Testis (tissue), 2 donors: ENCODE measurements at regions not wholly inside any gene's neighbourhood (a gene's known extent, or its start where the extent isn't known, plus 50 kb on each side); places are given as distances from the start of the nearest gene placed in this dataset.

Source experiments
- DNase-seq: peaks from one replicate; pipeline ENCODE4 v3.0.0-alpha.2; 2019
- H3K27ac ChIP-seq, 2 donors: fragments of 200-600 bp; sonication (generic); one replicate each; pipeline ENCODE4 v1.5.1; 2019
- H3K27me3 ChIP-seq: fragments of 200-600 bp; sonication (generic); one replicate; pipeline ENCODE4 v1.5.1; 2019
- H3K36me3 ChIP-seq: fragments of 200-600 bp; sonication (generic); one replicate; pipeline ENCODE4 v1.5.1; 2017; ENCODE audit warnings: low read depth; ENCODE audit errors: missing control alignments
- H3K4me1 ChIP-seq: fragments of 200-600 bp; sonication (generic); one replicate; pipeline ENCODE4 v1.5.1; 2019
- H3K4me3 ChIP-seq, 2 donors: fragments of 200-600 bp; sonication (generic); one replicate each; pipeline ENCODE4 v1.5.1; 2017 to 2019
- H3K9me3 ChIP-seq: fragments of 200-600 bp; sonication (generic); one replicate; pipeline ENCODE4 v1.5.1; 2017
- CTCF ChIP-seq, 3 experiments: fragments of 450-650 bp in 2 of 3; fragments of 200-600 bp in 1 of 3; sonication (generic) in 1 of 3; IDR thresholded peaks; one replicate each; pipeline ENCODE4 v1.5.1; 2016 to 2019; ENCODE audit warnings: antibody characterized with exemption in 3 of 3, mild to moderate bottlenecking in 2 of 3, moderate library complexity in 1 of 3
- POLR2A ChIP-seq: fragments of 450-650 bp; IDR thresholded peaks from one replicate; pipeline ENCODE4 v1.6.1; 2017; ENCODE audit warnings: antibody characterized with exemption, mild to moderate bottlenecking, moderate library complexity
- WGBS, 2 donors: methylation state at CpG; one replicate each; pipeline ENCODE4 v1.1.5; 2018; 5-methylcytosine and 5-hydroxymethylcytosine counted together
- intact Hi-C: fragments of 100-400 bp; cut with DNase I; formaldehyde crosslinking; loops from one replicate; pipeline ENCODE4 v1.15.1; 2023; ENCODE audit warnings: low total_unique reads

DNA sequence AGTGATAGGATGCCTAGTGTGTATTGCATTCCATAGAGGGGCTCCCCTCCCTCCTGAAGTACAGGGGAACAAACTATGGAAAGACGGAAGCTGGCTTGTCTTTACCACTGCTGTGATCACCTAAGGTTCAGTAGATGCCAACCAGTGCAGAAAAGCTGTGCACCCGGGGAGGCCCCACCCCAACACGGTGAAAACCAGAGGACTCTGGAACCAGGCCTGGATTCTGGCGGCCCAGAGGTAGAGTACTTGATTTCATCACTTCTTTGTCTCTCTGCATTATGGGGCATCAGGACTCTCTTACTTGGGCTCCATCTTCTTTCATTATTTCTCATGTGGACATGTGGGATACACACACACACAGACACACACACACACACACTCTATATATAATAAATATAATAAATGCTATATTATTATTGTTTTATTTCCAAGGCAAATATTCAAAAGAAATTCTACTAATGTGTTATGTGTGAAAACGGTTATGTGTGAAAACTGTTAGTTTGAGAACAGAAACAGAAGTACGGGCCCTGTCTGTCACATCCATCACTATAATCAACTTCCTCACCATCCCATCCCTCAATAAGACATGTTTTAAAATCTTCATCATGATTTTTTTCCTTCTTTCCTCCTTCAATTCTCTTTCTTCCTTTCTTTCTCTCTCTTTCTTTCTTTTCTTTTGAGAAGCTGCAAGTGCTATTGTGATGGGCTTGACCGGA lies 152.4 kb upstream of the CMC1 start:
- intact Hi-C loops, result no loop called here
- TF ChIP-seq POLR2A (no peak), CTCF (IDR thresholded peaks at IDR 0.05) (no peak)

GRCh38 chr3:28089527-28089897 lies 151.9 kb upstream of the CMC1 start:
- H3K4me1 ChIP-seq, result no peaks in the 10 kb centered on the region
- no peaks in the 10 kb centered on the region for H3K9me3 ChIP-seq
- H3K27ac ChIP-seq, result no peak overlapping the region
- no peaks in the 10 kb centered on the region for H3K36me3 ChIP-seq
- no peak for TF ChIP-seq POLR2A
- TF ChIP-seq CTCF (IDR thresholded peaks at IDR 0.05), result no peak
- no peak overlapping the region for H3K4me3 ChIP-seq
- 88 to 93% methylated on average over 2 of the region's 2 CpGs for WGBS, 2 donors
- intact Hi-C loops, result no loop called here
- no peaks in the 10 kb centered on the region for H3K27me3 ChIP-seq
- DNase-seq, result no peak

More for the DNA sequence above, 152.4 kb upstream of the CMC1 start:
- DNase-seq, result no peak
- H3K36me3 ChIP-seq, result no peaks in the 10 kb centered on the region
- H3K4me3 ChIP-seq, result no peak overlapping the region
- no peaks in the 10 kb centered on the region for H3K27me3 ChIP-seq
- no peak overlapping the region for H3K27ac ChIP-seq
- H3K4me1 ChIP-seq, result no peaks in the 10 kb centered on the region
- 89 to 91% methylated on average over 7 of the region's 7 CpGs for WGBS, 2 donors
- no peaks in the 10 kb centered on the region for H3K9me3 ChIP-seq

DNA sequence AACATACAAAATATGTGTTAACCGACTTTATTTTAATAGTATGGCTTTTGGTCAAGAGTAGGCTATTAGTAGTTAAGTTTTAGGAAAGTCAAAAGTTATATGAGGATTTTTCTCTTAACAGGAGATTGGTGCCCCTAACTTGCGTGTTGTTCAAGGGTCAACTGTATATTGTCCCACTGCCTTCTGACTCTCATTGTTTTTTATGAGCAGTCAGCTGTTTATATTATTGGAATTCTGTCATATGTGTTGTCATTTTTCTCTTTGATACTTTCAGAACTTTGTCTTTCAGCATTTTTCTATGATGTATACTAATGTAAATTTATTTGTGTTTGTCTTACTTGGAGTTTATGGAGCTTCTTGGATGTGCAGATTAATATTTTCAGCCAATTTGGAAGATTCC lies 142.1 kb upstream of the CMC1 start:
- Histone ChIP-seq H3K9me3 (no peaks in the 10 kb centered on the region), H3K27me3 (no peaks in the 10 kb centered on the region), H3K4me3 (no peak overlapping the region), H3K36me3 (no peaks in the 10 kb centered on the region), H3K4me1 (no peaks in the 10 kb centered on the region), H3K27ac (no peak overlapping the region)
- TF ChIP-seq POLR2A (no peak), CTCF (IDR thresholded peaks at IDR 0.05) (no peak)
- DNase-seq, result no peak
- WGBS, 2 donors, result 83 to 90% methylated on average over 2 of the region's 2 CpGs
- intact Hi-C loops, result no loop called here

DNA sequence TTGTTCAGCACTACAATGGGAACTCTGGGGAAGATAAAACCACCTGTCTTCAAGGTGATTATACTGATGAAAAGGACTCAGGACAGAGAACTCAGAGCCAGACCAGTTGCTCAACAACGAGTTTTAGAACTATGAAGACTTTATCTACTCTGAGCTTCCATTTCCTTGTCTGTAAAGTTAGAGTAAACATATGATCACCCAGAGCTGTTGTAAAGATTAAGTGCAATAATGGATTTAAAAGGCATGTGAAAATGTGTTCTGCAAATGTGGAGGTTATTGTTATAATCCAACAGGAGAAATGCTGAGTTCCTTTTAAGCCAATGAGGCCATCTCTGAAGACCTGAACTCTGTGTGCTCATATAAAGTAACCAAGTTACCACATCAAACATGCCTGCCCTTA lies 139.7 kb upstream of the CMC1 start:
- no peak for TF ChIP-seq CTCF (IDR thresholded peaks at IDR 0.05)
- TF ChIP-seq POLR2A, result no peak
- intact Hi-C loops, result no loop called here
- WGBS, 2 donors, result 53 to 76% methylated on average over 1 of the region's 1 CpG

DNA sequence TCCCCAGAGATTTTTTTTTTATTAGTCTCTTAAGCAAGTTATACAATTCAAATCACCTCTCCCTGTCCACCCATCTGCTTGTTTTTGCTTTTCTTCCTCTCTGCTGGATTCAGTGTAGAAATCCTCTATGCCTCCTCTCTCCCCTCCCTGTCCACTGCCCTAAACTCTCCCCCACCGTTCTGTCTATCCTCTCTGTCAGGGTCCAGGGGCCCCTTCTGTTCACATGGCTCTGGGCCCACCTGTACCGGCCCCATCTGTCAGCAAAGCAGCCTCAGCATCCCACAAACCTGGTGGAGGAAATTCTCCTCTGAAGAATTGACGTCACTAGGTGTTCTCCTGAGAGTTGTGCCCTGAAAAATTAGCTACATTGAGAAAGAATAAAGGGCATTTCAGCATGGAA lies 137.6 kb upstream of the CMC1 start:
- H3K4me3 ChIP-seq, result no peak overlapping the region

More for the DNA sequence above, 139.7 kb upstream of the CMC1 start:
- no peak for DNase-seq
- no peaks in the 10 kb centered on the region for H3K27me3 ChIP-seq
- H3K36me3 ChIP-seq, result no peaks in the 10 kb centered on the region
- H3K9me3 ChIP-seq, result no peaks in the 10 kb centered on the region
- H3K4me3 ChIP-seq, result no peak overlapping the region
- no peaks in the 10 kb centered on the region for H3K4me1 ChIP-seq
- H3K27ac ChIP-seq, result no peak overlapping the region

More for the DNA sequence above, 137.6 kb upstream of the CMC1 start:
- no peaks in the 10 kb centered on the region for H3K9me3 ChIP-seq
- no peak for DNase-seq
- H3K27me3 ChIP-seq, result no peaks in the 10 kb centered on the region
- no peaks in the 10 kb centered on the region for H3K4me1 ChIP-seq
- 70 to 78% methylated on average over 3 of the region's 3 CpGs for WGBS, 2 donors
- no peaks in the 10 kb centered on the region for H3K36me3 ChIP-seq
- no peak for TF ChIP-seq POLR2A
- TF ChIP-seq CTCF (IDR thresholded peaks at IDR 0.05), result no peak
- no peak overlapping the region for H3K27ac ChIP-seq
- intact Hi-C loops, result no loop called here
